COLO829 (cell line): ENCODE measurements at regions not wholly inside any gene's neighbourhood (a gene's known extent, or its start where the extent isn't known, plus 50 kb on each side); places are given as distances from the start of the nearest gene placed in this dataset.
"Not testable (repeated sequence)": the region's sequence is repeated elsewhere in the genome, so short reads cannot be mapped to it uniquely, and the experiment has no call there.

Source experiments
- DNase-seq: peaks from one replicate; pipeline ENCODE4 v3.0.0; 2012; ENCODE audit warnings: low spot score

- not testable (repeated sequence) for DNase-seq
Measured at GRCh38 chr18:46229641-46230040, 125.5 kb downstream of the HAUS1 start.

GRCh38 chr18:46236156-46236555 lies 132.0 kb downstream of the HAUS1 start:
- no peak for DNase-seq

GRCh38 chr18:46237891-46238290 lies 133.7 kb downstream of the HAUS1 start:
- DNase-seq = no peak

- no peak for DNase-seq
Measured at GRCh38 chr18:46239549-46239948, 135.4 kb downstream of the HAUS1 start.

- DNase-seq = no peak
Measured at GRCh38 chr18:46239998-46240397, 135.8 kb downstream of the HAUS1 start.

- not testable (repeated sequence) for DNase-seq
Measured at GRCh38 chr18:46241393-46241792, 137.2 kb downstream of the HAUS1 start.

- no peak for DNase-seq
Measured at GRCh38 chr18:46242183-46242582, 138.0 kb downstream of the HAUS1 start.

- no peak for DNase-seq
Measured at GRCh38 chr18:46243095-46243494, 138.9 kb downstream of the HAUS1 start.

- no peak for DNase-seq
Measured at GRCh38 chr18:46243673-46244072, 139.5 kb downstream of the HAUS1 start.

- DNase-seq = no peak
Measured at GRCh38 chr18:46246101-46246500, 141.9 kb downstream of the HAUS1 start.

GRCh38 chr18:46247942-46248341 lies 143.8 kb downstream of the HAUS1 start:
- DNase-seq = no peak

GRCh38 chr18:46250084-46250811 lies 146.1 kb downstream of the HAUS1 start:
- DNase-seq = peak; percentile 48

GRCh38 chr18:46250812-46251173 lies 146.6 kb downstream of the HAUS1 start:
- no peak for DNase-seq

- DNase-seq = no peak
Measured at GRCh38 chr18:46252759-46253158, 148.6 kb downstream of the HAUS1 start.

GRCh38 chr18:46253498-46253897 lies 149.3 kb downstream of the HAUS1 start:
- DNase-seq = no peak

- no peak for DNase-seq
Measured at GRCh38 chr18:46256078-46256477, 151.9 kb downstream of the HAUS1 start.

GRCh38 chr18:46257366-46257765 lies 153.2 kb downstream of the HAUS1 start:
- no peak for DNase-seq

GRCh38 chr18:46260016-46260878 lies 156.1 kb downstream of the HAUS1 start:
- peak; percentile 62 for DNase-seq

GRCh38 chr18:46260879-46261143 lies 156.6 kb downstream of the HAUS1 start:
- DNase-seq = no peak

- DNase-seq = no peak
Measured at GRCh38 chr18:46261799-46262198, 157.6 kb downstream of the HAUS1 start.

- no peak for DNase-seq
Measured at GRCh38 chr18:46262856-46263255, 158.7 kb downstream of the HAUS1 start.

- DNase-seq = no peak
Measured at GRCh38 chr18:46264255-46264654, 160.1 kb downstream of the HAUS1 start.
